NCI-H1930 (cell line): ENCODE measurements at regions not wholly inside any gene's neighbourhood (a gene's known extent, or its start where the extent isn't known, plus 50 kb on each side); places are given as distances from the start of the nearest gene placed in this dataset.
A peak's percentile ranks its signal among the peaks of the same experiment; 100 is the strongest.

Source experiments
- DNase-seq, 2 experiments: peaks; one replicate each; lab custom pipeline; 2025; lab: John Stamatoyannopoulos, UW

DNA sequence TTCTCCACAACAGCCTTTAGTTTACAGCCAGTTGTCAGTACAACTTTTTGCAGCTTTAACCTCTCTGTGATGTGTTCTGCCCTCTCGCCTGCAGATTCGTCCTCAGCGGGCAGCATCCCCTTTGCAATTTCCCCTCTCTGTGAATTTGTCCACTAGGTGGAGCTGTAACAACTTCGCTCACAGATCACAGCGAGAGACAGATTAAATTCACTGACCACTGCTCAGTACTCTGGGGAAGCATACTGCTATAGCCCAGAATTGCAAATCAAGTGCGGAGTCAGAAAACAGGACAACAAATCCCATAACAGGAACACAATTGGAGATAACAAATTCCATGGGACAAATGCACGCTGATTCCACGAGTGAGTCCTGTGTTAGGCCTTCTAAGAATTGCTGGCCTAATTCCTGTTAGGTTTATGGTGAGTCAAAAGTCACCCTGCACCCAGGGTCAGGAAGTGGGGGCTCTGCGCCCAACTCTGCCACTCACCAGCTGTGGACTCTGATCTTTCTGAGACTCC lies 2124.9 kb downstream of the MAT2B start:
- peak; percentile 4 to 5 for DNase-seq

DNA sequence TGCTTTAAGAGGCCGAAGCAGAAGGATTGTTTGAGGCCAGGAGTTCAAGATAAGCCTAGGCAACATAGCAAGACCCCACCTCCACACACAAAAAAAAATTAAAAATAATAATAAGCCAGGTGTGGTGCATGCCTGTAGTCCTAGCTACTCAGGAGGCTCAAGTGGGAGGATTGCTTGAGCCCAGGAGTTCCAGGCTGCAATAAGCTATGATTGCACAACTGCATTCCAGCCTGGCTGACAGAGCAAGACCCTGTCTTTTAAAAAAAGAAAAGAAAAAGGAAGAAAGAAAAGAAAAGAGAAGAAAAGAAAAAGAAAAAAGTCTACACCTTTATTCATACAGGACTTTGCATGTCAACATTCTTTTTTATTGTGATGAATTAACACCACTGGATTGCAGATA lies 2125.8 kb downstream of the MAT2B start:
- no peak for DNase-seq

- DNase-seq = no peak
These were observed 2136.9 kb downstream of the MAT2B start for GRCh38 chr5:165642366-165642765.

GRCh38 chr5:165665735-165666400 lies 2160.4 kb downstream of the MAT2B start:
- no peak for DNase-seq

DNA sequence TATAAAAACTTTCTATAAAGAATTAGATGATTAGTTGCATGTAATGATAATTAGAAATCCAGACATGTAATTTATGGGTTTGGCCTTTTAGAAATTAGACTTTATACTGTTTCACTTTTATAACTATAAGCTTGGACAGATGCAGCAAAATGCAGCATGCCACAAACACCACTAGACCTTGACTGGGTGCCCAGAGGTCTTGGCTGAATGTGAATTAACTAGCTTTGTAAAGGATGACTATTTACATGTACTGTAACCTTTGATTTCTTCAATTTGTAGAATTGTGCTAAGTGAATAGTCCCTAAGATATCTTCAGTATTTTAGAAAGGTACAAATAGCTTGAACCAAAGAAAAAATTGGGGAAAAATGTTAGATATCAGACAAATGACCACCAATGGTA lies 2168.1 kb downstream of the MAT2B start:
- DNase-seq = no peak

GRCh38 chr5:165695796-165696195 lies 2190.4 kb downstream of the MAT2B start:
- no peak for DNase-seq

DNA sequence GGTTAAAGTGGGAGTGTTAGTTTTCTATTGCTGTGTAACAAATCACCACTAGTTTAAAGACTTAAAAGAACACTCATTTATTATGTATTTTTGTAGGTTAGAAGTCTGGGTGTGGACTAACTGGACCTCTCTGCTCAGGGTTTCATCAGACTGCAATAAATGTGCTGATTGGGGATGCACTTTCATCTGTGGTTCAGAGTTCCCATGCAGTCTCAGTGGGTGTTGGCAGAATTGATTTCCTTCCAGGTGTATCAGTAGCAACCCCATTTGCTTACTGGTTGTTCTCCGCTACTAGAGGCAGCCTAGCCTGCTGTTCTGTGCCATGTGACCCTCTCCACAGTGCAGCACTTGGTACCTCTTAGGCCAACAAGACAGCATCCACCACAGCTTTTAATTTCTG lies 2200.5 kb downstream of the MAT2B start:
- no peak for DNase-seq

DNA sequence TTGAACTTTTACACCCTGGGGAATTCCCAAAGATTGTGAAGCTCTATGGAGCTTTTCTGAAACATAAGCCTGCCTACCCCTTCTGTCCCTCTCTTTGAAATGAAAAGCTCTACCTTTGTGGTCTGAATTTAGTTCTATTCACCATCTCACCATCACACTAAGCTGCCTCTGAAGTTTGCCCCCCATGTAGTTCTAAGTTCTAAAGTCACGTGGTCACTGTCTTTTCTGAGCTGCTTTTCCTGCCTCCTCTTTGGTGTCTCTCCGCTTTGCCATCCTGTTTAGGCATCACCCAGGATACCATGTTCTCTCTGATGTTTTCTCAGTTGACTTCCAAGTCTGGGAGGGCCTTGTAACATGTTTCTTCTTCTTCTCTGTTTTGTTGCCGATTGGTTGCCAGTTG lies 2206.6 kb downstream of the MAT2B start:
- DNase-seq = no peak

DNA sequence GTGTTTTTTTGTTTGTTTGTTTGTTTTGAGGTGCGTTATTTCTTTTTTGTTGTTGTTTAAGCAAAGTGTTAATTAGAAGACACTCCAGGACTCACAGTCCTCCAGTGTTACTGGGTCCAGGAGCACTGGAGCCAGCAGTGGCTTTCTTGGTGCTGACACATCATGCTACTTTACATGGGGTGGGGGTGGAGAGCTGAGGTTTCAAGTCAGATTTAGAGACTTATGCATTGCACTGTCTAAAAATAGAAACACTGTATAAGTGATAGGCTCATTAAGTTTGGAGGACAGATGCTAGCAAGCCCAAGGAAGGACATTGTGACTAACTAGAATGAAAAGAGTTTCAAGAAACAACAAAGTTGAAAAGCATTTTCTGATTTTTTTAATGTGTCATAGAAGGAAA lies 2209.2 kb downstream of the MAT2B start:
- DNase-seq = no peak

DNA sequence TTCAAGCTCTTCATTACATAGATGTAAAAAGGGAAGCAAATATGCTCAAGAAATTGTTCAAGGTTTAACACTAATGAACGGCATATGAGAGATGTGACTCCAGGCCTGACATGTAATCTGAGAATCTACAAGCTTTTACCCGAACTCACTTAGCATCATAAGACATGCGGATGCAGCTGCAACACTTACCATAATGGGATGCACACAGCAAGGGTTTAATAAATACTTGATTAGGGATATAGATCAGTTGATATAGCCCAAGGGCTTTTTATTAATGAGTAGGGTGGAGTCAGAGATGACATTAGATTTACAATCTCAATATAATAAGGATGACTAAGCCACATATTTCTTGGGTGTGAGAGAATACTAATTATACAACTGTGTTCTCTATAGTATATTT lies 2215.5 kb downstream of the MAT2B start:
- no peak for DNase-seq

DNA sequence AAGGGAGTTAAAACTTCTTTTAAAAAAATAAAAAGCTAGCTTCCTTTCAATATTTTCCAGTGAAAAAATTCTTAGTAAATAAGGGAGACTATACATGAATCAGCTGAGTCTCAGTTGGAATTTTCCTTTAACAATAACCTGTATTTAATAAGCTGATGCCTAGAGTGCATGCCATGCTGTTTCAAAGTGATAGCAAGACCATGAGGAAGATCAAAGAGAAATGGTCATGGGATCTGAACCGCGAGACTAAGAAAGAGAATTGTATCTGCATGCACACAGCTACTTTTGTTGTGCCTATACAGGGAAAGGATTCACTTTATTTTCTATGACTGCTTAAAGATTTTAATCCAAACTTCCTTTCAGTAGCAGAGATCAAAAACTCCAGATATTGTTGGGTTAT lies 2217.0 kb downstream of the MAT2B start:
- no peak for DNase-seq

DNA sequence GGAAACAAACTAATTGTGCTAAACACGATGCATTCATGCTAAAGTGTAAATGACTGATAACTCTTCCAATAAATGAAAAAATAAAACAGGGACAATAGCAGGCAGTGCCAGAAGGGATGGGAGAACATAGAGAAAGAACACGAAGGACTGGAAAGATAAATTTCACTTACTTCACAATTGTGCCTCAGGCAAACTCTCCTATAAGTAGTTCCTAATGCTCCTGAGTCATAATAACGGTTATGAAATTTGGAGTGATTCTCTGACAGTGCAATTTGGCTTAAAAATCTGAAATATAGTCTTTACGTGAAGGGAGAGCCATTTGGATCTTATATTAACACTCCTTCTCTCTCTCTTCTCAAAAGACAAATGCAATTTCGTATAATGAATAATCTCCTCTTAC lies 2218.5 kb downstream of the MAT2B start:
- DNase-seq = no peak

DNA sequence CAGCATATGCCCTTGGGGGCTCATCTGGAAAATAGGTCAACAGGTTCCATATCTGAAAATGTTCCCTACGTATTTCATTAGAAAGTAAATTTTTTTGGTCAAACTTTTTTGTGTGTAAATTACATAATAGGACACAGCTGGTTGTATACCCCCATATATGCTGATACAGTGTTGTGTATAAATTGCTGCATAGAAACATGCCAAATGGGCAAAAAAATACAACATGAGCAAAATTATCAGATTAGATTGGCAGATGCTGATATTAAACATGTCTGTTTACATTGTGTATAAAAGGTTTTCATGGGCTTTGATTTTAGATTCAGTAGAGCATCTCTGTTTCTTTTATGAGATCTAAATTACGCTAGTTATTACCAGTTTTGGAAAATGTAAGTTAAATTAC lies 2223.0 kb downstream of the MAT2B start:
- DNase-seq = no peak

GRCh38 chr5:165735388-165735787 lies 2230.0 kb downstream of the MAT2B start:
- DNase-seq = no peak

GRCh38 chr5:165739079-165739741 lies 2233.8 kb downstream of the MAT2B start:
- DNase-seq = no peak

- no peak for DNase-seq
These were observed 2252.4 kb downstream of the MAT2B start for GRCh38 chr5:165757791-165758190.

- no peak for DNase-seq
These were observed 2269.7 kb downstream of the MAT2B start for GRCh38 chr5:165775111-165775510.

DNA sequence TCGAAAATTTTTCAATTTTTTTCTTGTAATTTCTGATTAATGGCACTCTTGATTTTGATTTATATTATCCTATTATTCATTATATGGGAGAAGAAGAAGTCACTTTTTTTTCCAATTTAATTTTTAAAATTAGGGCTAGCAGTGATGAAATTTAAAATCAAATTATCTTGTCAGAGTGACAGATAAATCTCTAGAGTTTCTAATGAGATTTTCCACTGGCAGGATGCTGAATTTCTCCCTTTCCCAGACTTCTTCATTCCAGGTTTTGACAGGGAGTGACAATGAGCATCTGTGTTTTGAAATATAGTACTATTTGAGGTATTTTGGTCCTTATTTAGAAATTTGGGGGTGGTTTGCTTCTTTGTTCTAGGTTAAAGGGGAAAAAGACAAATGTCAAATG lies 2274.1 kb downstream of the MAT2B start:
- DNase-seq = no peak

DNA sequence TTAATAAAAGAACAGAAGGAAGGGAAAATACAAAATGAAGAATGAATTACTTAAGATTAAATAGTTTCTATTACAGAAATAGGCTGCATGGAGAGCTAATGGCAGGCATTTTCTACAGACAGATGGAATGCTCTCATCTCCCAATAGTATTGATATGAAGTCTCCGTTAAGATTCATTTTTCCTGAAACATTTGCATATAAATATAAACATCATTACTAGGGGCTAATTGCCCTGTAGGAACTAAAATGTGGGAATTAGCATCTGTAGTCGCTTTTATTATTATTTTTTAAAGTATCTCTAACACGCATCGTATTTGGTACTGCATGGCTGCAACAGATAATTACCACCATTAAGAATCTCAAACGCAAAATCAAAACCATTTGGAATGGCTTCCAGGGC lies 2275.5 kb downstream of the MAT2B start:
- no peak for DNase-seq

DNA sequence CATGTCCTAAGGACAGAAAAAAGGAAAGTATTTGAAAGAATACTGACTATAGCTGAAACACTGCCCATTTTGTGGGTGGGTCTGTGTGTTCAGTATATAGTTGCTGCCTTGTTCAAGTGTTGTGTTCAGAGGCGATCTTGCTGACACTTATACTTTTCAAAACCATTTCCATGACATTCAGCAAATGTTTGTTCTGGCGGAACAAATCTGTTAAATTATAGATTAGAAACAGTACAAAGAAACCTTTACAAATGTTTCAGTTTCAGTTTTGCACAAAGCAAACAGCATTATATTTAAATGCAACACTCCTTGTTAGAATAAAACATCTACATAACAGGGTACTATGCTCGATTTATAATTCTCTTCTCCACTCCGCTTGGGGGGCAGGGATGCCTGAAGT lies 2276.3 kb downstream of the MAT2B start:
- DNase-seq = no peak

DNA sequence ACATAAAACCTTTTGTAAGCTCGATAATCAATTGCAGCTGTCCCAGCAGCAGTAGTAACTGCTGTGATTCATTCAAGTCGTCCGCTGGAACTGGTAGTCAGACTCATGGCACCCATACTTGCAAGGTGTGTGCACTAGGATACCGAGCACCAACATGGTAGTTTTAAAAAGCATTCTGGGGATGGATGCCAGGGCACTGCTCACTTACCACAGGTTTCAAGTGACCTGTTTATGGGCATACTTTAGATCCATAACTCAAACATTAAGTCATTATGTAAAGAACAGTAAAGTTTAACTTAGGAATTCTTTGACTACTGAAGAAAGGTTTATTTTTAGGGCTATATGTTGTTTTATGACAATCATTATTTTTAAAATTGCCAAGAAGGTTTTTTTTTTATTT lies 2277.6 kb downstream of the MAT2B start:
- DNase-seq = no peak

GRCh38 chr5:165786073-165786472 lies 2280.7 kb downstream of the MAT2B start:
- no peak for DNase-seq

GRCh38 chr5:165795073-165795472 lies 2289.7 kb downstream of the MAT2B start:
- DNase-seq = no peak

- DNase-seq = no peak
These were observed 2300.3 kb downstream of the MAT2B start for GRCh38 chr5:165805756-165806155.
